SK-N-SH (cell line): ENCODE measurements at regions not wholly inside any gene's neighbourhood (a gene's known extent, or its start where the extent isn't known, plus 50 kb on each side); places are given as distances from the start of the nearest gene placed in this dataset.

ENCODE experiments used
- CTCF ChIA-PET: fragments of 300-600, 350-600 bp; formaldehyde crosslinking; extraction: SDS; loops from one replicate; lab custom pipeline; 2021; lab: Yijun Ruan, JAX
- POLR2A ChIA-PET: fragments of 350-600 bp; sonication (Branson Sonifier 250); formaldehyde crosslinking; extraction: SDS; loops from one replicate; lab custom pipeline; 2020; ENCODE audit warnings: antibody characterized with exemption, inconsistent platforms; lab: Yijun Ruan, JAX
- DNase-seq: peaks from one replicate; pipeline ENCODE4 v3.0.0; 2012
- H2AFZ ChIP-seq: fragments of 200-600 bp; sonication (generic); 2 replicates; pipeline ENCODE4 v1.8.1; 2016; ENCODE audit warnings: antibody characterized with exemption, mild to moderate bottlenecking, low read depth
- H3F3A ChIP-seq: fragments of 200-600 bp; sonication (generic); replicated peaks from 2 replicates; pipeline ENCODE3; 2016; ENCODE audit warnings: antibody characterized with exemption, mild to moderate bottlenecking; ENCODE audit not compliant: insufficient read depth
- H3K27ac ChIP-seq, 2 experiments: fragments of 200-500 bp in 1 of 2; fragments of 200-600 bp in 1 of 2; sonication (Bioruptor generic) in 1 of 2; sonication (generic), shearing (Covaris generic) in 1 of 2; 2 replicates each; pipeline versions ENCODE4 v1.5.1 to v1.6.1; 2014 to 2016; ENCODE audit warnings: low read depth in 2 of 2, inconsistent platforms in 1 of 2, low read length in 1 of 2, mild to moderate bottlenecking in 1 of 2, mixed read lengths in 1 of 2
- H3K27me3 ChIP-seq: fragments of 200-600 bp; sonication (generic), shearing (Covaris generic); 2 replicates; pipeline ENCODE4 v1.6.1; 2016; ENCODE audit warnings: mixed run types; ENCODE audit not compliant: insufficient read depth
- H3K36me3 ChIP-seq, 2 experiments: fragments of 200-500 bp in 1 of 2; fragments of 200-600 bp in 1 of 2; sonication (Bioruptor generic) in 1 of 2; sonication (generic) in 1 of 2; replicated peaks in 1 of 2; 2 replicates each; pipeline versions ENCODE3 to v1.5.1; 2014 to 2016; ENCODE audit warnings: low read length in 1 of 2, mild to moderate bottlenecking in 1 of 2; ENCODE audit not compliant: insufficient read depth in 2 of 2, control insufficient read depth in 1 of 2
- H3K4me1 ChIP-seq, 2 experiments: fragments of 200-500 bp in 1 of 2; fragments of 200-600 bp in 1 of 2; sonication (Bioruptor generic) in 1 of 2; sonication (generic), shearing (Covaris generic) in 1 of 2; 2 replicates each; pipeline versions ENCODE4 v1.5.1 to v1.6.1; 2014 to 2016; ENCODE audit warnings: low read depth in 1 of 2, low read length in 1 of 2, mixed run types in 1 of 2; ENCODE audit not compliant: insufficient read depth in 2 of 2, control insufficient read depth in 1 of 2
- H3K4me2 ChIP-seq: fragments of 200-600 bp; sonication (generic), shearing (Covaris generic); 2 replicates; pipeline ENCODE4 v1.6.1; 2017; ENCODE audit warnings: mixed run types
- H3K4me3 ChIP-seq, 2 experiments: fragments of 200-500 bp in 1 of 2; fragments of 200-600 bp in 1 of 2; sonication (Bioruptor generic) in 1 of 2; sonication (generic), shearing (Covaris generic) in 1 of 2; 2 replicates each; pipeline versions ENCODE4 v1.5.1 to v1.8.1; 2014 to 2016; ENCODE audit warnings: low read depth in 2 of 2, inconsistent platforms in 1 of 2, low read length in 1 of 2, mild to moderate bottlenecking in 1 of 2, mixed read lengths in 1 of 2, moderate library complexity in 1 of 2
- H3K79me2 ChIP-seq: fragments of 200-600 bp; sonication (generic); 2 replicates; pipeline ENCODE4 v1.8.1; 2017; ENCODE audit warnings: mild to moderate bottlenecking; ENCODE audit not compliant: insufficient read depth
- H3K9ac ChIP-seq: fragments of 200-600 bp; sonication (generic); 2 replicates; pipeline ENCODE4 v1.6.1; 2017; ENCODE audit warnings: mixed run types
- H3K9me2 ChIP-seq: fragments of 200-600 bp; sonication (generic); 2 replicates; pipeline ENCODE4 v1.6.1; 2017; ENCODE audit warnings: mixed run types
- H3K9me3 ChIP-seq: fragments of 200-600 bp; sonication (generic); 2 replicates; pipeline ENCODE4 v1.6.1; 2017; ENCODE audit warnings: mixed run types, mild to moderate bottlenecking, moderate library complexity
- H4K20me1 ChIP-seq: fragments of 200-600 bp; sonication (generic); 2 replicates; pipeline ENCODE4 v1.6.1; 2017; ENCODE audit warnings: mild to moderate bottlenecking, mixed run types; ENCODE audit not compliant: insufficient read depth
- CHD2 ChIP-seq: fragments of 150-350 bp; IDR thresholded peaks from 2 replicates; pipeline ENCODE4 v1.6.1; 2018; ENCODE audit warnings: low read length; ENCODE audit not compliant: partially characterized antibody
- CTCF ChIP-seq: fragments of 200-600 bp; sonication (generic); IDR thresholded peaks from 2 replicates; pipeline ENCODE4 v1.6.1; 2017; ENCODE audit warnings: antibody characterized with exemption, mild to moderate bottlenecking, moderate library complexity
- ELF1 ChIP-seq: IDR thresholded peaks from 2 replicates; pipeline ENCODE4 v1.4.0; 2012
- FOXM1 ChIP-seq: IDR thresholded peaks from 2 replicates; pipeline ENCODE4 v1.4.0; 2012; ENCODE audit warnings: low read depth, mild to moderate bottlenecking
- GABPA ChIP-seq: IDR thresholded peaks from 2 replicates; pipeline ENCODE4 v1.4.0; 2012; ENCODE audit warnings: low read depth, mild to moderate bottlenecking
- GATA2 ChIP-seq: sonication (generic); formaldehyde crosslinking; IDR thresholded peaks from 2 replicates; pipeline ENCODE4 v1.5.0; 2020; ENCODE audit warnings: mild to moderate bottlenecking, missing genetic modification reagents
- NFIC ChIP-seq: IDR thresholded peaks from 2 replicates; pipeline ENCODE4 v1.4.0; 2012; ENCODE audit warnings: borderline replicate concordance
- PBX3 ChIP-seq: IDR thresholded peaks from 2 replicates; pipeline ENCODE4; 2012
- POLR2AphosphoS5 ChIP-seq: IDR thresholded peaks from 2 replicates; pipeline ENCODE4 v1.6.1; 2012; ENCODE audit warnings: low read depth, low read length
- RFX5 ChIP-seq: IDR thresholded peaks from 2 replicates; pipeline ENCODE4 v1.6.1; 2012; ENCODE audit warnings: mild to moderate bottlenecking, improper control_type of control experiment, low read length
- SMC3 ChIP-seq: IDR thresholded peaks from 2 replicates; pipeline ENCODE4 v1.6.1; 2012; ENCODE audit warnings: low read depth, low read length, improper control_type of control experiment
- TAF1 ChIP-seq: IDR thresholded peaks from 2 replicates; pipeline ENCODE4 v1.6.1; 2012; ENCODE audit warnings: low read depth, mild to moderate bottlenecking, low read length, moderate library complexity, borderline replicate concordance
- YY1 ChIP-seq: IDR thresholded peaks from 2 replicates; pipeline ENCODE4 v1.4.0; 2012; ENCODE audit warnings: low read depth, mild to moderate bottlenecking
- ZBTB33 ChIP-seq: IDR thresholded peaks from 2 replicates; pipeline ENCODE4 v1.4.0; 2012; ENCODE audit warnings: low read depth, borderline replicate concordance
- WGBS: methylation state at CpG from one replicate; pipeline ENCODE4 v1.1.6; 2017; ENCODE audit warnings: low lambda C conversion rate; 5-methylcytosine and 5-hydroxymethylcytosine counted together
- TF ChIP-seq, protein P1 (sequence below): IDR thresholded peaks from 2 replicates; pipeline ENCODE4 v1.4.0; 2012; ENCODE audit warnings: low read depth, borderline replicate concordance
- TF ChIP-seq, protein P2 (sequence below): fragments of 150-350 bp; IDR thresholded peaks from 2 replicates; pipeline ENCODE4 v1.6.1; 2017; ENCODE audit warnings: antibody characterized with exemption, low read length, low read depth, borderline replicate concordance

DNA sequence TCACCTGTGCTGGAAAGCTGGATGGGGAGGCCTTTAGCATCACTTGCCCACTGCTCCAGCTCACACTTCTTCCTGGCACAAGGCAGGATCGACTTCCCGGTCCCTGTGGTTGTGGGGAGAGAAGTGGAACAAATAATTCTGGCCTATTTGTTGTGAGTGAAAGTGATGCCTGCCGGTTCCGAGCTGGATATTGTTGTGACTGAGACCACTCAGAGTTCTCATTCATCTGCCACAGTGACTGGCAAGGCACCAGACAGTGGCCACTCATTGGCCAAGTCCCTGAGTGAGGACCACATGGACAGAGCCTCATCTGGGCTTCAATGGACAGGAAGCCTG, 191.9 kb downstream of the PTPRU start:
- no peaks in the 10 kb centered on the region for H3K36me3 ChIP-seq
- H4K20me1 ChIP-seq = no peaks in the 10 kb centered on the region
- TF ChIP-seq CHD2 = no peak
- TF ChIP-seq SMC3 = no peak
- TF ChIP-seq GATA2 (CRISPR knock-in tag) = no peak
- no peak for TF ChIP-seq ZBTB33
- TF ChIP-seq, protein P1, sequence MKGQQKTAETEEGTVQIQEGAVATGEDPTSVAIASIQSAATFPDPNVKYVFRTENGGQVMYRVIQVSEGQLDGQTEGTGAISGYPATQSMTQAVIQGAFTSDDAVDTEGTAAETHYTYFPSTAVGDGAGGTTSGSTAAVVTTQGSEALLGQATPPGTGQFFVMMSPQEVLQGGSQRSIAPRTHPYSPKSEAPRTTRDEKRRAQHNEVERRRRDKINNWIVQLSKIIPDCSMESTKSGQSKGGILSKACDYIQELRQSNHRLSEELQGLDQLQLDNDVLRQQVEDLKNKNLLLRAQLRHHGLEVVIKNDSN = no peak
- TF ChIP-seq TAF1 = no peak
- TF ChIP-seq, protein P2, sequence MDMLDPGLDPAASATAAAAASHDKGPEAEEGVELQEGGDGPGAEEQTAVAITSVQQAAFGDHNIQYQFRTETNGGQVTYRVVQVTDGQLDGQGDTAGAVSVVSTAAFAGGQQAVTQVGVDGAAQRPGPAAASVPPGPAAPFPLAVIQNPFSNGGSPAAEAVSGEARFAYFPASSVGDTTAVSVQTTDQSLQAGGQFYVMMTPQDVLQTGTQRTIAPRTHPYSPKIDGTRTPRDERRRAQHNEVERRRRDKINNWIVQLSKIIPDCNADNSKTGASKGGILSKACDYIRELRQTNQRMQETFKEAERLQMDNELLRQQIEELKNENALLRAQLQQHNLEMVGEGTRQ = no peak
- no peak for TF ChIP-seq CTCF
- no peak for TF ChIP-seq RFX5
- no peak for TF ChIP-seq NFIC
- TF ChIP-seq POLR2AphosphoS5 = no peak
- no peak for TF ChIP-seq GABPA
- TF ChIP-seq FOXM1 = no peak
- no peak for TF ChIP-seq PBX3
- TF ChIP-seq ELF1 = no peak
- TF ChIP-seq YY1 = no peak
- no peaks in the 10 kb centered on the region for H3K27me3 ChIP-seq
- no peak overlapping the region for H3K4me2 ChIP-seq
- peak overlapping the region in 1 of 2 experiments; percentile 95; a peak in 1 of 4 replicates for H3K27ac ChIP-seq
- ChIA-PET POLR2A (no interaction called here), CTCF (interaction anchor here (1.1 to 1.3 kb wide), 3 partner anchors 10 to 22 kb away, joined by 3 to 4 read pairs (median 3); no protein-coding TSS in a partner anchor)
- no peaks in the 10 kb centered on the region for H3F3A ChIP-seq
- H3K4me3 ChIP-seq = no peak overlapping the region
- no peaks in the 10 kb centered on the region for H3K9me2 ChIP-seq
- WGBS = 23% methylated on average over 4 of the region's 4 CpGs
- peaks cover 0 to 28% of the 10 kb centered on the region in 2 experiments; a peak in 2 of 4 replicates for H3K4me1 ChIP-seq
- DNase-seq = no peak
- H3K79me2 ChIP-seq = no peaks in the 10 kb centered on the region
- H3K9ac ChIP-seq = no peak overlapping the region
- H3K9me3 ChIP-seq = no peaks in the 10 kb centered on the region
- H2AFZ ChIP-seq = no peak overlapping the region
